Spinal cord (tissue), 9 donors: ENCODE measurements at regions not wholly inside any gene's neighbourhood (a gene's known extent, or its start where the extent isn't known, plus 50 kb on each side); places are given as distances from the start of the nearest gene placed in this dataset.
"Not testable (repeated sequence)": the region's sequence is repeated elsewhere in the genome, so short reads cannot be mapped to it uniquely, and the experiment has no call there.

Source experiments
- DNase-seq, 6 donors: peaks; one replicate each; pipeline versions ENCODE4 v3.0.0 to v3.0.0-alpha.2; 2013 to 2015; ENCODE audit warnings: low spot score in 6 of 6, low read depth in 4 of 6
- H3K27ac ChIP-seq: one replicate; pipeline ENCODE4 v1.5.1; 2013; ENCODE audit warnings: low read depth, low read length, control low read depth
- H3K27me3 ChIP-seq: one replicate; pipeline ENCODE4 v1.6.1; 2013; ENCODE audit warnings: low read length; ENCODE audit not compliant: control insufficient read depth, insufficient read depth
- H3K36me3 ChIP-seq: one replicate; pipeline ENCODE4 v1.6.1; 2013; ENCODE audit warnings: low read length; ENCODE audit not compliant: control insufficient read depth, insufficient read depth
- H3K4me1 ChIP-seq: one replicate; pipeline ENCODE4 v1.6.1; 2013; ENCODE audit warnings: low read length; ENCODE audit not compliant: control insufficient read depth, insufficient read depth
- H3K4me3 ChIP-seq: one replicate; pipeline ENCODE4 v1.5.1; 2013; ENCODE audit warnings: low read depth, low read length, control low read depth
- H3K9me3 ChIP-seq: one replicate; pipeline ENCODE4 v1.6.1; 2013; ENCODE audit warnings: low read length; ENCODE audit not compliant: control insufficient read depth, insufficient read depth
- WGBS: methylation state at CpG from one replicate; pipeline ENCODE4 v1.1.5; 2013; ENCODE audit warnings: missing lambda C conversion rate; ENCODE audit not compliant: insufficient coverage; 5-methylcytosine and 5-hydroxymethylcytosine counted together
- donor health status: healthy.

DNA sequence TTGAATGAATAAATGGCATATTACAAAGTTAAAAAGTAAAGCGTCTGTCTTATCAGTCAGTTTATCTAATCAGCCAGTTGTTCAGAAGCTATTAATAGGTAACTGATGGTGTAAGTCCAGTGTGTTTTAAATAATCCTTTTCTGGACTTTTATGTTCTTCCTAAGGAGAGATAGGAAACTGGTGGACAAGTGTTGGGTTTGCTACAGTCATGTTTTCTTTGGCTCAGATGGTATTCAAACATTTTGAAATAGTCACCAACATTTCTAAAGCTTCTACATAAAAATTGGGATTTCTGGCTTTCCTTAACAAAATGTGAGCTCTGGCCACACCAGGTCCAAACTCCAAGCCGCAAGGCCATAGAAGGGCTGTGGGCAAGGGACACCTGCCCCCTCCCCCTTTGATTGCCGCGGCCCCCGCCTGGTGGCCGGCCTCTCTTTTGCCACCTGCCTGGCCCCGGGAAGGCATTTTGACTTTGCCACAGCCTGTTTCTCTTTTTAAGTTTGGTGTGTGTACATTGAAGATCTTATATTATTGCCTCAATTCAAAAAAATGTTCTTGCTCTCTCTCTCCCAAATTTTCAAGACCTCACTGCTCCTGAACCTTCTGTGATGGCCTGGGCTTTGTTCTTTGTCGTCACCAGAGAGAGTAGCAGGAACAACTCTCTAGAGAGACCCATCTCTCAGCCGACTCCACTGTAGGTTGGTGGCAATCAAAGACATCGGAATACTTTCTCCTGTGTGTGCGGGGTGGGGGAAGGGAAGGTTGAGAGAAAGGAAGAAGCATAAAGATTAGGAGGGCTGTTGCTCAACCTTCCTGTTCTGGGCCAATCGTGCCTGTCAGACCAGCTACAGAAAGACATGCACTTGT lies 84.0 kb upstream of the ZNF217 start:
- DNase-seq, result peak in 2 of 6 donors; percentile 27 to 35
- WGBS, result 47% methylated on average over 2 of the region's 12 CpGs
- no peak overlapping the region for H3K27ac ChIP-seq

DNA sequence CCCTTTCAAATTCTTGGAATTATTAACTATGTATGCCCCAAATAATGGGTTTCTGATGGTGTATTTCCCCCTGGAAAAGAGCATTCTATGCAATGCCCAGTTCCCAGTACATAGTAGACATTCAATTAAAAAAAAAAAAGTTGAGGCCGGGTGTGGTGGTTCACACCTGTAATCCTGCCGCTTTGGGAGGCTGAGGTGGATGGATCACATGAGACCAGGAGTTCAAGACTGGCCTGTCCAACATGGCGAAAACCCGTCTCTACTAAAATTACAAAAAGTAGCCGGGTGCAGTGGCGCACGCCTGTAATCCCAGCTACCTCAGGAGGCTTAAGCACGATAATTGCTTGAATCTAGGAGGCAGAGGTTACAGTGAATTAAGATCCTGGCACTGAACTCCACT lies 83.3 kb upstream of the ZNF217 start:
- Histone ChIP-seq H3K27ac (no peak overlapping the region), H3K4me3 (no peak overlapping the region), H3K9me3 (no peaks in the 10 kb centered on the region), H3K4me1 (peaks cover 4% of the 10 kb centered on the region), H3K27me3 (no peaks in the 10 kb centered on the region), H3K36me3 (no peaks in the 10 kb centered on the region)
- WGBS, result 92% methylated on average over 3 of the region's 8 CpGs
- DNase-seq, result no peak

More for the DNA sequence above, 84.0 kb upstream of the ZNF217 start:
- no peaks in the 10 kb centered on the region for H3K36me3 ChIP-seq
- H3K4me1 ChIP-seq, result peaks cover 4% of the 10 kb centered on the region
- no peak overlapping the region for H3K4me3 ChIP-seq
- no peaks in the 10 kb centered on the region for H3K9me3 ChIP-seq
- no peaks in the 10 kb centered on the region for H3K27me3 ChIP-seq

DNA sequence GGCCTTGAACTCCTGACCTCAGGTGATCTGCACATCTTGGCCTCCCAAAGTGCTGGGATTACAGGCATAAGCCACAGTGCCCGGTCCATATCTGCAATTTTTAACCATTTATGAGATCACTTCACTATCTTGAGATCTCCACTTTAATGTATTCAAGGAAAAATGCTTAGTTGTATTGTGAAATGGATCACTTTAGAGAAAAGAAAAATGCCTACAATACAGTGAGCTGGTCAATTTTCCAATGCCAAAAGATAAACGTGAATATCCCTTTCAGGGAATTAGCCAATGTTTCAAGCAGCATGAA lies 82.8 kb upstream of the ZNF217 start:
- peaks cover 4% of the 10 kb centered on the region for H3K4me1 ChIP-seq
- no peak overlapping the region for H3K4me3 ChIP-seq
- H3K36me3 ChIP-seq, result no peaks in the 10 kb centered on the region
- no peaks in the 10 kb centered on the region for H3K9me3 ChIP-seq
- WGBS, result no CpG with 5 or more reads among the region's 2 CpGs
- H3K27ac ChIP-seq, result no peak overlapping the region
- no peak for DNase-seq
- no peaks in the 10 kb centered on the region for H3K27me3 ChIP-seq

- Histone ChIP-seq H3K27ac (no peak overlapping the region), H3K27me3 (no peaks in the 10 kb centered on the region), H3K4me3 (no peak overlapping the region), H3K36me3 (no peaks in the 10 kb centered on the region), H3K4me1 (peaks cover 1% of the 10 kb centered on the region), H3K9me3 (no peaks in the 10 kb centered on the region)
- DNase-seq, result no peak
- WGBS, result 88% methylated on average over 4 of the region's 10 CpGs
These were observed 79.0 kb upstream of the ZNF217 start for GRCh38 chr20:53672484-53673129.

GRCh38 chr20:53671370-53671769 lies 77.7 kb upstream of the ZNF217 start:
- no peak for DNase-seq
- 100% methylated on average over 1 of the region's 2 CpGs for WGBS
- no peaks in the 10 kb centered on the region for H3K27me3 ChIP-seq

DNA sequence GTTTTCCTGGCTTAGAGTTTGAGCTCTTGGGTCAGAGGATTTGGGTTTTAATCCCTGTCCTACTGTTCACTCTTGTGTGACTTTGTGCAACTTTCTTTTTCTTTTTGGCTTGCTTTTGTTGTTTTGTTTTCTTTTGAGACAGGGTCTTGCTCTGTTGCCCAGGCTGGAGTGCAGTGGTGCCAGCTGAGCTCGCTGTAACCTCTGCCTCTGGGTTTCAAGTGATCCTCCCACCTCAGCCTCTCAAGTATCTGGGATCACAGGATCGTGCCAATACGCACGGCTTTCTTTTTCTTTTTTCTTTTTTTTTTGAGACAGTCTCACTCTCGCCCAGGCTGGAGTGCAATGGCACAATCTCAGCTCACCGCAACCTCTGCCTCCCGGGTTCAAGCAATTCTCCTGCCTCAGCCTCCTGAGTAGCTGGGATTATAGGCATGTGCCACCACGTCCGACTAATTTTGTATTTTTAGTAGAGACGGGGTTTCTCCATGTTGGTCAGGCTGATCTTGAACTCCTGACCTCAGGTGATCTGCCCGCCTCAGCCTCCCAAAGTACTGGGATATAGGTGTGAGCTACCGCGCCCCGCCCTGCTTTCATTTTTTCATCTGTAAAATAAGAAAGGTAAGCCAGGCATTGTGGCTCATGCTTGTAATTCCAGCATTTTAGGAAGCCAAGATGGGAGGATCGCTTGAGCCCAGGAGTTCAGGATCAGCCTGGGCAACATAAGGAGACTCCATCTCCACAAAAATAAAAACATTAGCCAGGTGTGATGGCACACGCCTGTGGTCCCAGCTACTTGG lies 76.1 kb upstream of the ZNF217 start:
- not testable (repeated sequence) for H3K36me3 ChIP-seq, DNase-seq, H3K4me1 ChIP-seq, H3K9me3 ChIP-seq, H3K27me3 ChIP-seq, H3K27ac ChIP-seq, H3K4me3 ChIP-seq
- WGBS, result 91% methylated on average over 9 of the region's 16 CpGs

More at GRCh38 chr20:53671370-53671769, 77.7 kb upstream of the ZNF217 start:
- H3K4me1 ChIP-seq, result no peaks in the 10 kb centered on the region
- H3K27ac ChIP-seq, result no peak overlapping the region
- H3K36me3 ChIP-seq, result no peaks in the 10 kb centered on the region
- no peak overlapping the region for H3K4me3 ChIP-seq
- no peaks in the 10 kb centered on the region for H3K9me3 ChIP-seq

- no peak for DNase-seq
- H3K27me3 ChIP-seq, result no peaks in the 10 kb centered on the region
- H3K36me3 ChIP-seq, result no peaks in the 10 kb centered on the region
- no peak overlapping the region for H3K4me3 ChIP-seq
- 91% methylated on average over 4 of the region's 9 CpGs for WGBS
- H3K27ac ChIP-seq, result no peak overlapping the region
- no peaks in the 10 kb centered on the region for H3K9me3 ChIP-seq
- no peaks in the 10 kb centered on the region for H3K4me1 ChIP-seq
These were observed 75.4 kb upstream of the ZNF217 start for GRCh38 chr20:53668992-53669391.

DNA sequence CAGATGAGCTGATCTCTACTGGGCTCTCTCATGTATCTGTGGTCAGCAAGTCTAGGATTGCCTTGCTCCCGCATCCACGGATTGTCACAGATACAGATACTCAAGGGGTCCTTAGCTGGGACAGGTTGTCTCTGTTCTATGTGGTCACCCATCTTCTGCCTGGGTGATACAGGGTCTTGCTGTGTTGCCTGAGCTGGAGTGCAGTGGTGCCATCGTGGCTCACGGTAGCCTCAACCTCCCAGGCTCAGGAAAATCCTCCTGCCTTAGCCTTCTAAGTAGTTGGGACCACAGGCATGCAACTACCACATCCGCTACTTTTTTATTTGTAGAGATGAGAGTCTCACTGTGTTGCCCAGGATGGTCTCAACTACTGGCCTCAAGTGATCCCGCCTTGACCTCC lies 72.5 kb upstream of the ZNF217 start:
- H3K4me3 ChIP-seq, result no peak overlapping the region
- H3K27ac ChIP-seq, result no peak overlapping the region
- DNase-seq, result no peak
- no peaks in the 10 kb centered on the region for H3K9me3 ChIP-seq
- no peaks in the 10 kb centered on the region for H3K36me3 ChIP-seq
- WGBS, result 100% methylated on average over 2 of the region's 6 CpGs
- H3K4me1 ChIP-seq, result no peaks in the 10 kb centered on the region
- no peaks in the 10 kb centered on the region for H3K27me3 ChIP-seq

- H3K27me3 ChIP-seq, result no peaks in the 10 kb centered on the region
- H3K4me3 ChIP-seq, result no peak overlapping the region
- no peaks in the 10 kb centered on the region for H3K36me3 ChIP-seq
- H3K27ac ChIP-seq, result no peak overlapping the region
- H3K4me1 ChIP-seq, result peaks cover 8% of the 10 kb centered on the region
- H3K9me3 ChIP-seq, result no peaks in the 10 kb centered on the region
- no CpG with 5 or more reads among the region's 4 CpGs for WGBS
- peak in 2 of 6 donors; percentile 36 to 44 for DNase-seq
These were observed 70.5 kb upstream of the ZNF217 start for GRCh38 chr20:53664121-53664520.
